Activated T-helper 17 cell treated with anti-CD3 and anti-CD28 coated beads, Interleukin-2, amount 50 U/mL, for 72 hours (primary cell): ENCODE measurements at regions not wholly inside any gene's neighbourhood (a gene's known extent, or its start where the extent isn't known, plus 50 kb on each side); places are given as distances from the start of the nearest gene placed in this dataset.

Experiments
- ATAC-seq: fragments of 150-1000 bp; cut with Tn5 transposase; replicated peaks from 2 replicates; pipeline ENCODE4 v1.10.0; 2021; ENCODE audit warnings: mild to moderate bottlenecking, moderate library complexity
- H3K27ac Mint-ChIP-seq: one replicate; pipeline ENCODE4 v1.8.0; 2022; ENCODE audit warnings: mixed read lengths
- H3K27me3 Mint-ChIP-seq: one replicate; pipeline ENCODE4 v1.8.0; 2022; ENCODE audit warnings: mixed read lengths
- H3K36me3 Mint-ChIP-seq: one replicate; pipeline ENCODE4 v1.8.0; 2022; ENCODE audit warnings: low read depth, mild to moderate bottlenecking, mixed read lengths
- H3K4me1 Mint-ChIP-seq: one replicate; pipeline ENCODE4 v1.8.0; 2022; ENCODE audit warnings: mixed read lengths
- H3K4me3 Mint-ChIP-seq: one replicate; pipeline ENCODE4 v1.8.0; 2022; ENCODE audit warnings: mild to moderate bottlenecking, mixed read lengths
- H3K9me3 Mint-ChIP-seq: one replicate; pipeline ENCODE4 v1.8.0; 2022; ENCODE audit warnings: mixed read lengths

GRCh38 chr10:117914334-117914733 is 132.4 kb downstream of the RAB11FIP2 start:
- Mint-ChIP-seq H3K4me3 (no peak overlapping the region), H3K27ac (no peak overlapping the region), H3K27me3 (peaks cover 34% of the 10 kb centered on the region), H3K36me3 (no peaks in the 10 kb centered on the region), H3K9me3 (peaks cover 6% of the 10 kb centered on the region), H3K4me1 (no peaks in the 10 kb centered on the region)
- no peak for ATAC-seq

GRCh38 chr10:117920956-117921355 is 125.8 kb downstream of the RAB11FIP2 start:
- no peaks in the 10 kb centered on the region for H3K9me3 Mint-ChIP-seq
- no peak overlapping the region for H3K4me3 Mint-ChIP-seq
- H3K27ac Mint-ChIP-seq = no peak overlapping the region
- H3K27me3 Mint-ChIP-seq = peaks cover 8% of the 10 kb centered on the region
- H3K36me3 Mint-ChIP-seq = no peaks in the 10 kb centered on the region
- ATAC-seq = no peak
- no peaks in the 10 kb centered on the region for H3K4me1 Mint-ChIP-seq

- Mint-ChIP-seq H3K36me3 (no peaks in the 10 kb centered on the region), H3K27ac (no peak overlapping the region), H3K4me1 (no peaks in the 10 kb centered on the region), H3K27me3 (peaks cover 5% of the 10 kb centered on the region), H3K4me3 (no peak overlapping the region), H3K9me3 (no peaks in the 10 kb centered on the region)
- ATAC-seq = no peak
Measured at GRCh38 chr10:117921421-117921820, 125.3 kb downstream of the RAB11FIP2 start.

DNA sequence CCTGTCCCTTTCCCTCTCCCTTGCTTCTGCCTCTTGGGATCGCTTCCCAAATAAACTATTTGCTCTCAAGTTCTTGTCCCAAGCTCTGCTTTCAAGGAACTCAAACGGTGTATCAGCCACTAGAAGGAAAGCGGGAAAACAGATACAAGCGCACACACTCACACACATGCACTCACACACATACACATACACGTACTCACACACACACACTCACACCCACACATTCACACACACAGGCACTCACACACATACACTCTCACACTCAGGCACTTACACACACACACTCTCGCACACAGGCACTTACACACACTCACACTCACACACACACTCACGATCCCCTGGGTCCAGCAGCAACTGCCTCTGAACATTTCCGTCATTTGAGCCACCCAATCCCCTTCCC is 121.9 kb downstream of the RAB11FIP2 start:
- Mint-ChIP-seq H3K27me3 (peaks cover 9% of the 10 kb centered on the region), H3K9me3 (no peaks in the 10 kb centered on the region), H3K4me1 (no peaks in the 10 kb centered on the region), H3K27ac (no peak overlapping the region), H3K4me3 (no peak overlapping the region), H3K36me3 (no peaks in the 10 kb centered on the region)
- ATAC-seq = no peak

GRCh38 chr10:117925369-117925768 is 121.4 kb downstream of the RAB11FIP2 start:
- no peak overlapping the region for H3K27ac Mint-ChIP-seq
- H3K9me3 Mint-ChIP-seq = no peaks in the 10 kb centered on the region
- H3K27me3 Mint-ChIP-seq = peaks cover 10% of the 10 kb centered on the region
- no peak overlapping the region for H3K4me3 Mint-ChIP-seq
- no peaks in the 10 kb centered on the region for H3K36me3 Mint-ChIP-seq
- no peaks in the 10 kb centered on the region for H3K4me1 Mint-ChIP-seq
- no peak for ATAC-seq

DNA sequence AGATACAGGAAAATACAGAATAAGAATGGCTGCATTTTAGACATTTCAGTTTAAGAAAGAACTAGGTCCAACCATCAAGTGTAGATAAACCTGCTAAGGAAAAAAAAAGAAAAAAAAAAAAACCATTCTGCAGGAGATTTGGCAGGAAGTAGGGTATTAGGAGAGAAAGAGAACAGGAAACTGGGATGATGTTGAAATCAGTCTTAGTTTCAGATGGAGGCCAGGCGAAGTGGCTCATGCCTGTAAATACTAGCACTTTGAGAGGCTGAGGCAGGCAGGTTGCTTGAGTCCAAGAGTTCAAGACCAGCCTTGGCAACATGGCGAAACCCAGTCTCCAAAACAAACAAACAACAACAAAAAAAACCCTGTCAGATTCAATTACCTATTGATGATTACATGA is 120.2 kb downstream of the RAB11FIP2 start:
- ATAC-seq = no peak
- Mint-ChIP-seq H3K4me3 (no peak overlapping the region), H3K27ac (no peak overlapping the region), H3K27me3 (peaks cover 10% of the 10 kb centered on the region), H3K36me3 (no peaks in the 10 kb centered on the region), H3K9me3 (no peaks in the 10 kb centered on the region), H3K4me1 (no peaks in the 10 kb centered on the region)

GRCh38 chr10:117927332-117927731 is 119.4 kb downstream of the RAB11FIP2 start:
- ATAC-seq = no peak
- Mint-ChIP-seq H3K27me3 (peaks cover 10% of the 10 kb centered on the region), H3K9me3 (no peaks in the 10 kb centered on the region), H3K36me3 (no peaks in the 10 kb centered on the region), H3K4me1 (no peaks in the 10 kb centered on the region), H3K27ac (no peak overlapping the region), H3K4me3 (no peak overlapping the region)

DNA sequence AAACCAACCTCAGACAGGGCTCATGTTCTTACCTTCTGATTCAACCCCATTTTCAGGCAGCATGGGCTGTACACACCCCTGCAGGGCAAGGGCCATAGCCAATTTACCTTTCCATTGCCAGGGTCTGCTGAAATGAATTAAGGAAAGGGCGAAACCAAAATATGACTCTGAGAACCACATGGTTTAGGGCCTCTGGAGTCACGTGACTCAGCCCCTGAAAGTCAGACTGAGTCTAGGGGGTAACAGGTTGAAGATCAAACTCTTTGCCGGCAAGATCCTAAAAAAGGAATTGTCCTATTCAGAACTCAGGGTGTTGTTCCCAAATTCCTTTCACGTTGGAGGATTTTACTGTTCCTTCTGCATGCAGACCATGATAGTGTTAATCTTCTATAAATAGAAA is 118.9 kb downstream of the RAB11FIP2 start:
- no peak for ATAC-seq
- H3K4me3 Mint-ChIP-seq = no peak overlapping the region
- H3K4me1 Mint-ChIP-seq = no peaks in the 10 kb centered on the region
- peaks cover 10% of the 10 kb centered on the region for H3K27me3 Mint-ChIP-seq
- no peaks in the 10 kb centered on the region for H3K9me3 Mint-ChIP-seq
- H3K36me3 Mint-ChIP-seq = no peaks in the 10 kb centered on the region
- no peak overlapping the region for H3K27ac Mint-ChIP-seq

- Mint-ChIP-seq H3K4me3 (no peak overlapping the region), H3K4me1 (no peaks in the 10 kb centered on the region), H3K9me3 (no peaks in the 10 kb centered on the region), H3K27me3 (peaks cover 10% of the 10 kb centered on the region), H3K27ac (no peak overlapping the region), H3K36me3 (no peaks in the 10 kb centered on the region)
- no peak for ATAC-seq
Measured at GRCh38 chr10:117928281-117928680, 118.5 kb downstream of the RAB11FIP2 start.

- no peak overlapping the region for H3K4me3 Mint-ChIP-seq
- no peaks in the 10 kb centered on the region for H3K36me3 Mint-ChIP-seq
- no peak for ATAC-seq
Measured at GRCh38 chr10:117928741-117929140, 118.0 kb downstream of the RAB11FIP2 start.

GRCh38 chr10:117929327-117930067 is 117.2 kb downstream of the RAB11FIP2 start:
- H3K27me3 Mint-ChIP-seq = peaks cover 10% of the 10 kb centered on the region
- H3K4me1 Mint-ChIP-seq = no peaks in the 10 kb centered on the region
- no peaks in the 10 kb centered on the region for H3K36me3 Mint-ChIP-seq
- ATAC-seq = no peak
- no peak overlapping the region for H3K4me3 Mint-ChIP-seq
- H3K27ac Mint-ChIP-seq = no peak overlapping the region
- no peaks in the 10 kb centered on the region for H3K9me3 Mint-ChIP-seq

More at GRCh38 chr10:117928741-117929140, 118.0 kb downstream of the RAB11FIP2 start:
- H3K27ac Mint-ChIP-seq = no peak overlapping the region
- H3K9me3 Mint-ChIP-seq = no peaks in the 10 kb centered on the region
- H3K4me1 Mint-ChIP-seq = no peaks in the 10 kb centered on the region
- H3K27me3 Mint-ChIP-seq = peaks cover 10% of the 10 kb centered on the region

DNA sequence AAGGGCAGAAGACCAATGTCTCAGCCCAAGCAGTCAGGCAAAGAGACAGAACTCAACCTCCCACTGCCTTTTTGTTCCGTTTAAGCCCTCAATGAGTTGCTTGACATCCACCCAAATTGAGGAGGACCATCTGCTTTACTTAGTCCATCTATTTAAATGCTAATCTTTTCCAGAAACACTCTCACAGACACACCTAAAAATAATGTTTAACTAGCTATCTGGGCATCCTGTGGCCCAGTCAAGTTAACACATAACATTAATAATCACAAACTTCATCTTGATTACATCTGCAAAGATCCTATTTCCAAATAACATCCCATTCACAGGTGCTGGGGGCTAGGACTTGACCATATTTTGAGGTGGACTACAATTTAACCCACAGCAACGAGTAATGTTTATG is 115.7 kb downstream of the RAB11FIP2 start:
- H3K27ac Mint-ChIP-seq = no peak overlapping the region
- H3K4me1 Mint-ChIP-seq = no peaks in the 10 kb centered on the region
- no peaks in the 10 kb centered on the region for H3K9me3 Mint-ChIP-seq
- H3K4me3 Mint-ChIP-seq = no peak overlapping the region
- H3K27me3 Mint-ChIP-seq = peaks cover 6% of the 10 kb centered on the region
- no peaks in the 10 kb centered on the region for H3K36me3 Mint-ChIP-seq
- ATAC-seq = no peak

DNA sequence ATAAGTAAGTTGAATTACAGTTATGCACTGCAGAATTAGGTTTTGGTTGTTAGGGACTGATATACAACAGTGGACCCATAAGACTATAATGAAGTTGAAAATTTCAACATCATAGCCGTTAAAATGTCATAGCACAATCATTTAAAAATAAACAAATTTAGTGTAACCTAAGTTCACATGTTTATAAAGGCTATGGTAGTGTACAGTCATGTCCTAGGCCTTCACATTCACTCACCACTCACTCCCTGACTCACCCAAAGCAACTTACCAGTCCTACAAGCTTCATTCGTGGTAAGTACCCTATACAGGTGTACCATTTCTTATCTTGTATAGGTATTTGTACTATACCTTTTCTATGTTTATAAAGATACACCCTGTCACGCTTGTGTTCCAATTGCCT is 113.7 kb downstream of the RAB11FIP2 start:
- no peak overlapping the region for H3K27ac Mint-ChIP-seq
- no peak overlapping the region for H3K4me3 Mint-ChIP-seq
- H3K36me3 Mint-ChIP-seq = no peaks in the 10 kb centered on the region
- peaks cover 5% of the 10 kb centered on the region for H3K27me3 Mint-ChIP-seq
- H3K4me1 Mint-ChIP-seq = no peaks in the 10 kb centered on the region
- peaks cover under 1% of the 10 kb centered on the region for H3K9me3 Mint-ChIP-seq
- no peak for ATAC-seq

- Mint-ChIP-seq H3K36me3 (no peaks in the 10 kb centered on the region), H3K9me3 (peaks cover 6% of the 10 kb centered on the region), H3K4me1 (peaks cover 4% of the 10 kb centered on the region), H3K27me3 (peaks cover 6% of the 10 kb centered on the region), H3K4me3 (no peak overlapping the region), H3K27ac (no peak overlapping the region)
- ATAC-seq = no peak
Measured at GRCh38 chr10:117934477-117934876, 112.3 kb downstream of the RAB11FIP2 start.

GRCh38 chr10:117936141-117936540 is 110.6 kb downstream of the RAB11FIP2 start:
- Mint-ChIP-seq H3K27me3 (peaks cover 3% of the 10 kb centered on the region), H3K9me3 (peaks cover 6% of the 10 kb centered on the region), H3K4me3 (no peak overlapping the region), H3K36me3 (no peaks in the 10 kb centered on the region), H3K4me1 (peaks cover 4% of the 10 kb centered on the region), H3K27ac (no peak overlapping the region)
- ATAC-seq = no peak

DNA sequence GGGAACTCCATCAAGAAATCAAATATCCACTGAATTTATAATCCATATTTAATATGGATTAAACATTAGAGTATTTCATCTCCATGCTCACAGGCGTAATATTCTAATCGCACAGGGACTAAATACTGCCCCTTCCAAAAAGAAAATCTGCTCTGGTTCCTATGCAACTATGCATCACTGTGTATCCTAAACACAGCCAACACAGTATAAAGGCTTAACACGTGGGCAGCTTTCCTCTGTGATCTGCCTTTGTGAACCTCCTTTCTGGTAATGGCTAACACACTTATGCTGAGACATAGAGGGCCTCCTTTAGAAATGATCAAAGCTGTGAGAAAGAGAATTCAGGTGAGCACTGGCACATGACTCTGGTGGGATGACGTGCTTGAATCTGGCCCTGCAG is 110.2 kb downstream of the RAB11FIP2 start:
- Mint-ChIP-seq H3K27ac (no peak overlapping the region), H3K9me3 (peaks cover 6% of the 10 kb centered on the region), H3K27me3 (peaks cover 3% of the 10 kb centered on the region), H3K4me1 (peaks cover 4% of the 10 kb centered on the region), H3K36me3 (no peaks in the 10 kb centered on the region), H3K4me3 (no peak overlapping the region)
- ATAC-seq = no peak
